Gastrocnemius medialis (tissue), 4 donors: ENCODE measurements at regions not wholly inside any gene's neighbourhood (a gene's known extent, or its start where the extent isn't known, plus 50 kb on each side); places are given as distances from the start of the nearest gene placed in this dataset.

Source experiments
- POLR2A ChIP-seq, 2 donors: fragments of 450-650 bp; IDR thresholded peaks; one replicate each; pipeline ENCODE4 v1.6.1; 2017; ENCODE audit warnings: antibody characterized with exemption in 2 of 2, mild to moderate bottlenecking in 2 of 2, moderate library complexity in 2 of 2
- TF ChIP-seq, protein P1 (sequence below), 5 experiments: fragments of 450-650 bp in 3 of 5; fragments of 200-600 bp in 2 of 5; sonication (generic) in 2 of 5; IDR thresholded peaks in 4 of 5; conservative IDR thresholded peaks in 1 of 5; 1 replicate in 4 of 5; 2 replicates in 1 of 5; pipeline ENCODE4 v1.5.1; 2016 to 2019; ENCODE audit warnings: antibody characterized with exemption in 5 of 5, mild to moderate bottlenecking in 3 of 5, moderate library complexity in 3 of 5

DNA sequence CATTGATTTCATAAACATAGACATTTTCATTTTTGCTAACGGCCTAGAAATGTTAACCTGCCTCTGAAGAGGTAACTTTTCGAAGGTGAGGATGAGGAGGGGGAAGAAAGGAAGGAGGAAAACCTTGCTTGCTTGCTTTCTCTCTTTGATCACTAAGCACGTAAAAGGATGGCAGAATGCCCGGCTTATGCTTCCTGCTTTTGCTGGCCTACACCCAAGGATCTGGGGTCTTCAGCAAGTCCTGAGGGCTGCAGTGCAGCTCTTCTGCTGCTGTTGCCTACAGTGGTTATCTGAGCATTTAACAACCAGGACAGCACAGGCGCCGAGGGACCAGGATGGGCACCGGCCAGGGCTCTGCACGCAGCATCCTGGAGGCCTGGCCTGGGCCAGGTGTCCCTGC, 150.8 kb upstream of the TAB2 start:
- TF ChIP-seq, protein P1, sequence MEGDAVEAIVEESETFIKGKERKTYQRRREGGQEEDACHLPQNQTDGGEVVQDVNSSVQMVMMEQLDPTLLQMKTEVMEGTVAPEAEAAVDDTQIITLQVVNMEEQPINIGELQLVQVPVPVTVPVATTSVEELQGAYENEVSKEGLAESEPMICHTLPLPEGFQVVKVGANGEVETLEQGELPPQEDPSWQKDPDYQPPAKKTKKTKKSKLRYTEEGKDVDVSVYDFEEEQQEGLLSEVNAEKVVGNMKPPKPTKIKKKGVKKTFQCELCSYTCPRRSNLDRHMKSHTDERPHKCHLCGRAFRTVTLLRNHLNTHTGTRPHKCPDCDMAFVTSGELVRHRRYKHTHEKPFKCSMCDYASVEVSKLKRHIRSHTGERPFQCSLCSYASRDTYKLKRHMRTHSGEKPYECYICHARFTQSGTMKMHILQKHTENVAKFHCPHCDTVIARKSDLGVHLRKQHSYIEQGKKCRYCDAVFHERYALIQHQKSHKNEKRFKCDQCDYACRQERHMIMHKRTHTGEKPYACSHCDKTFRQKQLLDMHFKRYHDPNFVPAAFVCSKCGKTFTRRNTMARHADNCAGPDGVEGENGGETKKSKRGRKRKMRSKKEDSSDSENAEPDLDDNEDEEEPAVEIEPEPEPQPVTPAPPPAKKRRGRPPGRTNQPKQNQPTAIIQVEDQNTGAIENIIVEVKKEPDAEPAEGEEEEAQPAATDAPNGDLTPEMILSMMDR (IDR thresholded peaks at IDR 0.05 in 4 of 5, conservative IDR thresholded peaks at IDR 0.05 in 1 of 5), result no peak
- TF ChIP-seq POLR2A (IDR thresholded peaks at IDR 0.05), result no peak
